H1 (cell line): ENCODE measurements at regions not wholly inside any gene's neighbourhood (a gene's known extent, or its start where the extent isn't known, plus 50 kb on each side); places are given as distances from the start of the nearest gene placed in this dataset.
"Not testable (repeated sequence)": the region's sequence is repeated elsewhere in the genome, so short reads cannot be mapped to it uniquely, and the experiment has no call there.

Source experiments
- CTCF ChIA-PET: fragments of 300-600 bp; sonication (Branson Sonifier 250); formaldehyde crosslinking; loops from one replicate; lab custom pipeline; 2021; ENCODE audit not compliant: partially characterized antibody; lab: Charles Lee
- POLR2A ChIA-PET: fragments of 300-600 bp; sonication (Branson Sonifier 250); formaldehyde crosslinking; loops from one replicate; lab custom pipeline; 2021; ENCODE audit warnings: inconsistent platforms; ENCODE audit not compliant: partially characterized antibody; lab: Charles Lee
- DNase-seq, 2 experiments: peaks; one replicate each; pipeline versions ENCODE4 v3.0.0 to v3.0.0-alpha.2; 2010 to 2022; ENCODE audit warnings: low spot score in 2 of 2, low read depth in 1 of 2, mixed read lengths in 1 of 2
- FAIRE-seq: peaks from 2 replicates; lab custom pipeline; 2011; peaks lifted over from hg19 to GRCh38; lab: Jason Lieb, UNC
- H2AFZ ChIP-seq: 2 replicates; pipeline ENCODE4 v1.8.1; 2012; ENCODE audit warnings: low read length, inconsistent platforms
- H2AK5ac ChIP-seq: 2 replicates; pipeline ENCODE4 v1.6.1; 2013; ENCODE audit warnings: low read depth, low read length
- H2BK120ac ChIP-seq: replicated peaks from 2 replicates; pipeline ENCODE3; 2013; ENCODE audit warnings: low read depth, low read length, inconsistent platforms
- H2BK12ac ChIP-seq: 2 replicates; pipeline ENCODE4 v1.6.1; 2013; ENCODE audit warnings: low read depth, low read length
- H2BK15ac ChIP-seq: 2 replicates; pipeline ENCODE4 v1.6.1; 2013; ENCODE audit warnings: low read length
- H2BK20ac ChIP-seq: 2 replicates; pipeline ENCODE4 v1.6.1; 2013; ENCODE audit warnings: low read length
- H2BK5ac ChIP-seq: 2 replicates; pipeline ENCODE4 v1.6.1; 2013; ENCODE audit warnings: low read depth, low read length
- H3K14ac ChIP-seq: 2 replicates; pipeline ENCODE4 v1.6.1; 2013; ENCODE audit warnings: inconsistent platforms; ENCODE audit not compliant: insufficient read length
- H3K18ac ChIP-seq: 2 replicates; pipeline ENCODE4 v1.6.1; 2013; ENCODE audit warnings: low read length; ENCODE audit errors: extremely low read depth
- H3K23ac ChIP-seq: 2 replicates; pipeline ENCODE4 v1.6.1; 2013; ENCODE audit warnings: inconsistent platforms; ENCODE audit not compliant: insufficient read length
- H3K23me2 ChIP-seq: 2 replicates; pipeline ENCODE4 v1.6.1; 2013; ENCODE audit warnings: low read depth, low read length
- H3K27ac ChIP-seq: 2 replicates; pipeline ENCODE4 v1.6.1; 2011; ENCODE audit warnings: low read depth, low read length, inconsistent platforms
- H3K27me3 ChIP-seq, 4 experiments: replicated peaks in 1 of 4; 1 replicate in 1 of 4; 2 replicates in 3 of 4; pipeline versions ENCODE4 v1.6.1 to v1.8.1; 2011 to 2013; ENCODE audit warnings: low read length in 3 of 4, mild to moderate bottlenecking in 3 of 4, inconsistent platforms in 2 of 4, mixed read lengths in 2 of 4, moderate library complexity in 1 of 4; ENCODE audit not compliant: control insufficient read depth in 3 of 4, insufficient read depth in 3 of 4; ENCODE audit errors: extremely low read depth in 1 of 4
- H3K36me3 ChIP-seq, 4 experiments: 2 replicates each; pipeline versions ENCODE4 v1.6.1 to v1.8.1; 2011 to 2013; ENCODE audit warnings: mild to moderate bottlenecking in 4 of 4, low read length in 3 of 4, moderate library complexity in 2 of 4, control low read depth in 1 of 4, inconsistent platforms in 1 of 4; ENCODE audit not compliant: insufficient read depth in 4 of 4, control insufficient read depth in 2 of 4
- H3K4ac ChIP-seq: replicated peaks from 2 replicates; pipeline ENCODE3; 2013; ENCODE audit warnings: low read length, low read depth, mixed read lengths, inconsistent platforms; ENCODE audit not compliant: insufficient read length
- H3K4me1 ChIP-seq, 4 experiments: replicated peaks in 1 of 4; 1 replicate in 1 of 4; 2 replicates in 3 of 4; pipeline versions ENCODE4 v1.6.1 to v1.8.1; 2011 to 2013; ENCODE audit warnings: low read length in 3 of 4, inconsistent platforms in 2 of 4, mixed read lengths in 1 of 4; ENCODE audit not compliant: insufficient read depth in 4 of 4, control insufficient read depth in 3 of 4
- H3K4me2 ChIP-seq, 2 experiments: 2 replicates each; pipeline versions ENCODE4 v1.6.1 to v1.8.1; 2011 to 2013; ENCODE audit warnings: low read depth in 2 of 2, low read length in 2 of 2, control low read depth in 1 of 2, inconsistent platforms in 1 of 2, mild to moderate bottlenecking in 1 of 2; ENCODE audit not compliant: insufficient read depth in 1 of 2
- H3K4me3 ChIP-seq, 4 experiments: fragments of 200-600, 300-600 bp in 1 of 4; sonication (generic), shearing (Covaris generic), sonication (Bioruptor Twin) in 1 of 4; 2 replicates each; pipeline versions ENCODE4 v1.5.1 to v1.8.1; 2011 to 2016; ENCODE audit warnings: low read length in 4 of 4, low read depth in 3 of 4, control low read depth in 2 of 4, inconsistent platforms in 2 of 4, mild to moderate bottlenecking in 2 of 4, mixed read lengths in 1 of 4, moderate library complexity in 1 of 4; ENCODE audit not compliant: insufficient read depth in 2 of 4; ENCODE audit errors: extremely low read depth in 1 of 4
- H3K56ac ChIP-seq: replicated peaks from 2 replicates; pipeline ENCODE3; 2013; ENCODE audit warnings: low read depth, mild to moderate bottlenecking, mixed read lengths, low read length, inconsistent platforms; ENCODE audit not compliant: insufficient read length
- H3K79me1 ChIP-seq: 2 replicates; pipeline ENCODE4 v1.6.1; 2013; ENCODE audit warnings: low read depth, low read length, control low read depth
- H3K79me2 ChIP-seq, 2 experiments: 2 replicates each; pipeline versions ENCODE4 v1.6.1 to v1.8.1; 2012 to 2013; ENCODE audit warnings: low read length in 2 of 2, mild to moderate bottlenecking in 2 of 2, inconsistent platforms in 1 of 2; ENCODE audit not compliant: insufficient read depth in 2 of 2, control insufficient read depth in 1 of 2
- H3K9ac ChIP-seq, 4 experiments: replicated peaks in 1 of 4; 1 replicate in 1 of 4; 2 replicates in 3 of 4; pipeline versions ENCODE4 v1.6.1 to v1.8.1; 2011 to 2013; ENCODE audit warnings: low read depth in 3 of 4, low read length in 3 of 4, control low read depth in 2 of 4, mild to moderate bottlenecking in 2 of 4, moderate library complexity in 2 of 4, inconsistent platforms in 1 of 4; ENCODE audit errors: extremely low read depth in 1 of 4
- H3K9me3 ChIP-seq, 2 experiments: 2 replicates each; pipeline versions ENCODE4 v1.6.1 to v1.8.1; 2012 to 2013; ENCODE audit warnings: mild to moderate bottlenecking in 2 of 2, moderate library complexity in 2 of 2, control low read depth in 1 of 2, inconsistent platforms in 1 of 2, low read depth in 1 of 2, low read length in 1 of 2, mixed read lengths in 1 of 2; ENCODE audit not compliant: insufficient read depth in 2 of 2
- H4K20me1 ChIP-seq, 2 experiments: replicated peaks in 1 of 2; 2 replicates each; pipeline versions ENCODE3 to v1.8.1; 2011 to 2013; ENCODE audit warnings: inconsistent platforms in 2 of 2, low read length in 2 of 2, mild to moderate bottlenecking in 1 of 2; ENCODE audit not compliant: insufficient read depth in 2 of 2, control insufficient read depth in 1 of 2
- H4K5ac ChIP-seq: 2 replicates; pipeline ENCODE4 v1.6.1; 2013; ENCODE audit warnings: low read length, low read depth, mixed read lengths, inconsistent platforms; ENCODE audit not compliant: insufficient read length
- H4K8ac ChIP-seq: 2 replicates; pipeline ENCODE4 v1.8.0; 2013; ENCODE audit warnings: mild to moderate bottlenecking, moderate library complexity, low read length, inconsistent platforms; ENCODE audit not compliant: insufficient read depth; ENCODE audit errors: extremely low read depth
- H4K91ac ChIP-seq: replicated peaks from 2 replicates; pipeline ENCODE3; 2013; ENCODE audit warnings: low read length, mixed read lengths, inconsistent platforms; ENCODE audit not compliant: insufficient read length
- WGBS, 2 experiments: shearing (Covaris generic) in 1 of 2; methylation state at CpG; one replicate each; pipeline versions ENCODE4 v1.1.6 to v1.1.7; 2013 to 2015; ENCODE audit warnings: low lambda C conversion rate in 2 of 2, mixed read lengths in 2 of 2, inconsistent platforms in 1 of 2, low coverage in 1 of 2, missing lambda C conversion rate in 1 of 2; ENCODE audit not compliant: insufficient replicate concordance in 2 of 2, insufficient coverage in 1 of 2, insufficient read length in 1 of 2; ENCODE audit errors: extremely low coverage in 1 of 2, missing lambda C conversion rate in 1 of 2; 5-methylcytosine and 5-hydroxymethylcytosine counted together

GRCh38 chr3:134740077-134740476, 55.0 kb upstream of the EPHB1 start:
- H3K4ac ChIP-seq, H2BK15ac ChIP-seq, H3K4me3 ChIP-seq, POLR2A ChIA-PET, H4K91ac ChIP-seq, H3K14ac ChIP-seq, H3K27ac ChIP-seq, H2BK20ac ChIP-seq, H3K4me2 ChIP-seq, H3K23ac ChIP-seq, H3K56ac ChIP-seq, H2BK120ac ChIP-seq, H3K79me2 ChIP-seq, FAIRE-seq, H4K8ac ChIP-seq, H3K27me3 ChIP-seq, H2AK5ac ChIP-seq, H2BK12ac ChIP-seq, DNase-seq, H3K9ac ChIP-seq, H2BK5ac ChIP-seq, H2AFZ ChIP-seq, H4K20me1 ChIP-seq, H3K36me3 ChIP-seq, H3K4me1 ChIP-seq, H3K9me3 ChIP-seq, H3K23me2 ChIP-seq, H3K79me1 ChIP-seq, H3K18ac ChIP-seq, H4K5ac ChIP-seq: not testable (repeated sequence)
- CTCF ChIA-PET: interaction anchor here (1.5 to 6.3 kb wide), 2 partner anchors 10 to 15 kb away, joined by 6 to 29 read pairs; no protein-coding TSS in a partner anchor
- 91% methylated on average over 7 of the region's 7 CpGs; no CpG with 5 or more reads in 1 of the 2 experiments for WGBS, 2 experiments
